LNCAP (cell line): ENCODE measurements at regions not wholly inside any gene's neighbourhood (a gene's known extent, or its start where the extent isn't known, plus 50 kb on each side); places are given as distances from the start of the nearest gene placed in this dataset.

Experiments
- TF ChIP-seq, protein P1 (sequence below): fragments of 450-650 bp; IDR thresholded peaks from 2 replicates; pipeline ENCODE4 v1.5.1; 2017; ENCODE audit warnings: mild to moderate bottlenecking

DNA sequence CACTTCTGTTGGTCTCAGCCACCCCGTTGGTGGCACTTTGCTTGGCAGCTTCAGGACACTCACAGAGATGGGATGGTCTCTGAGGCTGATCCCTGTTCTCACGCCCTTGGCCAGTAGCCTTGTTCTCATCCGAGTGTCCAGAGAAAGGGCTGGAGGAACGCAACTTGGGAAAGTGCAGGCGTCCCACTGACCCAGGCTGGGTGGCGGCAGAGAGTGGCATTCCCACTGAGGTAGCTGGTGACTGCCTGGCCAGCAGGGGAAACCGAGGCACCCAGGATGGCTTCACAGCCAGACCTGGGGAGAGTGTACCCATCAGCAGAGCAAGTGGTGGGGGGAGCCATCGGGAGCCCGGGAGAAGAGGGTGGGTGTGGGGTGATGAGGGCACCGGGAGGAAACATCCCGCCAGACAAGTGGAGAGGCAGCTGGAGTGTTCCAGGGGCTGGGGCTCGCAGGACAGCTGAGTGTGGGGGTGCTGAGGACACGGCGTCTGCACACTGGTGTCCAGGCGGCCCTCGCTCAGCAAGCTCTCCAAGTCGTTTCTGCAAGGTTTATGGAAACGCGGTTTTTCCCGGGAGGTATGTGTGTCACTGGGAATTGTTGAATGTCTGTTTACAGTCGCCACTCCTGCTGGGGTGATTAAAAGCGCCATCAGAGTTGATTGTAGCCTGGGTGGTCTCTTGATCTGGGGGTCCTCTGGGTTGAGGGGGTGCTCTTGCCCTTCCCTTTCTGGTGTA, 97.8 kb downstream of the SIK1 start:
- TF ChIP-seq, protein P1, sequence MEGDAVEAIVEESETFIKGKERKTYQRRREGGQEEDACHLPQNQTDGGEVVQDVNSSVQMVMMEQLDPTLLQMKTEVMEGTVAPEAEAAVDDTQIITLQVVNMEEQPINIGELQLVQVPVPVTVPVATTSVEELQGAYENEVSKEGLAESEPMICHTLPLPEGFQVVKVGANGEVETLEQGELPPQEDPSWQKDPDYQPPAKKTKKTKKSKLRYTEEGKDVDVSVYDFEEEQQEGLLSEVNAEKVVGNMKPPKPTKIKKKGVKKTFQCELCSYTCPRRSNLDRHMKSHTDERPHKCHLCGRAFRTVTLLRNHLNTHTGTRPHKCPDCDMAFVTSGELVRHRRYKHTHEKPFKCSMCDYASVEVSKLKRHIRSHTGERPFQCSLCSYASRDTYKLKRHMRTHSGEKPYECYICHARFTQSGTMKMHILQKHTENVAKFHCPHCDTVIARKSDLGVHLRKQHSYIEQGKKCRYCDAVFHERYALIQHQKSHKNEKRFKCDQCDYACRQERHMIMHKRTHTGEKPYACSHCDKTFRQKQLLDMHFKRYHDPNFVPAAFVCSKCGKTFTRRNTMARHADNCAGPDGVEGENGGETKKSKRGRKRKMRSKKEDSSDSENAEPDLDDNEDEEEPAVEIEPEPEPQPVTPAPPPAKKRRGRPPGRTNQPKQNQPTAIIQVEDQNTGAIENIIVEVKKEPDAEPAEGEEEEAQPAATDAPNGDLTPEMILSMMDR, result no peak

GRCh38 chr21:43328185-43328957, 98.6 kb downstream of the SIK1 start:
- TF ChIP-seq, protein P1, result no peak

GRCh38 chr21:43325968-43326715, 100.8 kb downstream of the SIK1 start:
- TF ChIP-seq, protein P1, result no peak

- TF ChIP-seq, protein P1, result no peak
Observed at GRCh38 chr21:43325036-43325435, 101.9 kb downstream of the SIK1 start.

DNA sequence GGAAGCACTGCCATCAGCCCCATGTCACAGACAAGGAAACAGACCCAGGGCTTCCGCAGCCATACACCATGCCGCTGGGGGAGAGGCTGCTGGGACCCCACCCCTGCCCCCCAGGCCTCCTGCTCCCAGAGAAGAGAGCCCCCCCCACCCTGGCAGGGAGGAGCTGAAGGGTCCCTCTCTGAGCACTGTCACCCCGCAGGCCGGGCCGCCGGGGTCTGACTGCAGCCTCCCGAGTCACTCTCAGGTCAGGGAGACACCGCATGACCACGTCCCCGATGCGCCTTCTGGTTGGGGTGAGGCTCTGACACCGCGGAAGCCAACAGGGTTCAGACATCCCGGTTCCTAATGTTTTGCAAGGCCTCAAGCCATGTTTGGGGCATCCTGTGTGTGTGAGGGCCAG, 102.3 kb downstream of the SIK1 start:
- TF ChIP-seq, protein P1, result no peak

DNA sequence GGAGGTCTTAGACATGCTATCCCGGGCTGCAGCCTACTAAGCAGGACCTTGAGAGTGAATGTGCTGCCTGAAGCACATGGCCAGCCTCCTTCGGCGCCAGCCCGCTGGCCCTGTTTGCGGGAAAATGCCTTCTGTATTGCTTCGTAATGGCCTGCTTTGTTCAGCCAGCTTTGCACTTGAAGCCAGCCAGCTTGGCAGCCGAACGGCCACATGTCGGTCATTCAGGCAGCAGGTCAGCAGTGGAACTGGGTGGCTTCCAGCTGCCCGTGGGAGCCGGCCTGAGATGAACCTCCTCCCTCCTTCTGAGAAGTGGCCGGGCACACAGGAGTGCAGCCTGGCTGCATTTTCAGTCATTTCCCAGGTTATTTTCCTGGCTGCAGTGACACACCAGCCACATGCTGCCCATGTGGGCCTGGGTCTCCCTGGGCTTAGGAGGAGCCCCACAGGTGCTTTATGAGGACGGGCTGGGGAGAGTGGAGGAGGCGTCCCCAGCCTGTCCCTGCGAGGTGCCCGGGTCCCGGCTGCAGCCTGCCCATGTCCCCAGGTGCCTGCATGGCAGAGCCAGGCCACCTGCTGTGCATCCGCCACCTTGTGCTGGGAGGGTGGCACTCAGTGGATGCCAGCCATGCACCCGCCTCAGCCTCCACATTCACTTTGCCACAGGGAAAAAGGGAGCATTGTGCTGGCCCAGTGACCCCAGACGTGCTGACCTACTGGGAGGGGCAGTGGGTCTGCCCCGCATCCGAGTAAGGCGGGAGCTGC, 103.5 kb downstream of the SIK1 start:
- TF ChIP-seq, protein P1, result no peak

- TF ChIP-seq, protein P1, result no peak
Observed at GRCh38 chr21:43322805-43323204, 104.1 kb downstream of the SIK1 start.
